NCI-H2081 treated with DMSO at 0.1 percent for 48 hours (cell line): ENCODE measurements at regions not wholly inside any gene's neighbourhood (a gene's known extent, or its start where the extent isn't known, plus 50 kb on each side); places are given as distances from the start of the nearest gene placed in this dataset.
"Not testable (repeated sequence)": the region's sequence is repeated elsewhere in the genome, so short reads cannot be mapped to it uniquely, and the experiment has no call there.

Source experiments
- DNase-seq: peaks from one replicate; lab custom pipeline; 2025; lab: John Stamatoyannopoulos, UW

GRCh38 chr4:57412259-57413054, 302.3 kb upstream of the IGFBP7 start:
- no peak for DNase-seq

GRCh38 chr4:57410331-57411052, 300.3 kb upstream of the IGFBP7 start:
- DNase-seq = no peak

GRCh38 chr4:57405359-57405758, 295.2 kb upstream of the IGFBP7 start:
- no peak for DNase-seq

- no peak for DNase-seq
Observed at GRCh38 chr4:57404483-57404882, 294.3 kb upstream of the IGFBP7 start.

- DNase-seq = no peak
Observed at GRCh38 chr4:57403591-57403990, 293.4 kb upstream of the IGFBP7 start.

- no peak for DNase-seq
Observed at GRCh38 chr4:57401586-57401985, 291.4 kb upstream of the IGFBP7 start.

- no peak for DNase-seq
Observed at GRCh38 chr4:57378766-57379165, 268.6 kb upstream of the IGFBP7 start.

GRCh38 chr4:57374866-57375595, 264.8 kb upstream of the IGFBP7 start:
- no peak for DNase-seq

GRCh38 chr4:57373991-57374390, 263.8 kb upstream of the IGFBP7 start:
- no peak for DNase-seq

- no peak for DNase-seq
Observed at GRCh38 chr4:57371671-57372070, 261.5 kb upstream of the IGFBP7 start.

- no peak for DNase-seq
Observed at GRCh38 chr4:57370691-57371090, 260.5 kb upstream of the IGFBP7 start.

GRCh38 chr4:57369446-57369845, 259.3 kb upstream of the IGFBP7 start:
- DNase-seq = no peak

GRCh38 chr4:57364255-57364654, 254.1 kb upstream of the IGFBP7 start:
- no peak for DNase-seq

GRCh38 chr4:57363346-57363745, 253.2 kb upstream of the IGFBP7 start:
- DNase-seq = no peak

GRCh38 chr4:57360681-57361080, 250.5 kb upstream of the IGFBP7 start:
- no peak for DNase-seq

GRCh38 chr4:57355101-57355665, 245.0 kb upstream of the IGFBP7 start:
- DNase-seq = no peak

- DNase-seq = no peak
Observed at GRCh38 chr4:57351731-57352130, 241.5 kb upstream of the IGFBP7 start.

- DNase-seq = no peak
Observed at GRCh38 chr4:57344296-57344695, 234.1 kb upstream of the IGFBP7 start.

- DNase-seq = no peak
Observed at GRCh38 chr4:57342411-57342810, 232.2 kb upstream of the IGFBP7 start.

GRCh38 chr4:57338861-57339260, 228.7 kb upstream of the IGFBP7 start:
- DNase-seq = not testable (repeated sequence)

- DNase-seq = no peak
Observed at GRCh38 chr4:57333684-57334083, 223.5 kb upstream of the IGFBP7 start.

- DNase-seq = no peak
Observed at GRCh38 chr4:57331959-57332358, 221.8 kb upstream of the IGFBP7 start.
